GM18526 (cell line): ENCODE measurements at regions not wholly inside any gene's neighbourhood (a gene's known extent, or its start where the extent isn't known, plus 50 kb on each side); places are given as distances from the start of the nearest gene placed in this dataset.

Experiments
- POLR2A ChIP-seq: IDR thresholded peaks from 3 replicates; pipeline ENCODE4 v1.6.1; 2011; ENCODE audit not compliant: insufficient read length; ENCODE audit errors: extremely low read depth

DNA sequence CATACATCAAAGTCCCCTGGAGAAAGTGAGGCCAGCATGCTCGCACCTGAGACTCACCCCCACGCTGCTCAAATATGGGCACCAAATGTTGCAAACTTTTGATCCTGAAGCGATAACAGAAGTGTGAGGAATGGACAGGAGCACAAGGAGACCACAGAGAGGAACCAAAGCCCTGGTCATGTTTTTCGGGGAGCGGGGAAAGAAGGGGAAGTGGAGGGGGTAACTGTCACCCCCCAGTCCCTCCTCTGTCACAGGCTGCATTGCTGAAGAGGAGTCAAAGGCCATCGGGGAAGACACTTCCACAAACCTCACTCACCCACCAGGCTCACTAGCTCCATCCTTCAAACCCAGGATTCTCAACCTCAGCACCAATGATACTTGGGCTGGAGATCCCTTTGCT lies 182.4 kb downstream of the UACA start:
- no peak for TF ChIP-seq POLR2A

DNA sequence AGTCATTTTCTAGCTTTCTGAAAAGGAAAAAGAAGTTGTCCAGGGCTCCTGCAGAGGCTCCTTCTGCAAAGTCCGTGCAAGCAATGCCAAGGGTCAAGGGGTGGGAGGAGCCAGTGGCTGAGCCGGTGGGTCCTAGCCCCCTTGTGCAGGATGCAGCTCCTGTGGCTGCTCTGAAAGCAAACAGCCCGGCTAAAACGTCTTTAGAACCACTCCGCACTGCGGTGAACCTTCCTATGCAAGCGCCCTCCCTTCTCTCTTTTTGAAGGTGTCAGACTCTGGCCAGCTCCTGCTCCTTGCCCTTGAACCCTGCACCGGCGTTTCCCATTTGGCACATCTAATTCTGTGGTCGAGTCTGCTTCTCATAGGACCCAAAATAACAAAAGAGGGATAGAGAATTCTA lies 183.1 kb downstream of the UACA start:
- TF ChIP-seq POLR2A: no peak

DNA sequence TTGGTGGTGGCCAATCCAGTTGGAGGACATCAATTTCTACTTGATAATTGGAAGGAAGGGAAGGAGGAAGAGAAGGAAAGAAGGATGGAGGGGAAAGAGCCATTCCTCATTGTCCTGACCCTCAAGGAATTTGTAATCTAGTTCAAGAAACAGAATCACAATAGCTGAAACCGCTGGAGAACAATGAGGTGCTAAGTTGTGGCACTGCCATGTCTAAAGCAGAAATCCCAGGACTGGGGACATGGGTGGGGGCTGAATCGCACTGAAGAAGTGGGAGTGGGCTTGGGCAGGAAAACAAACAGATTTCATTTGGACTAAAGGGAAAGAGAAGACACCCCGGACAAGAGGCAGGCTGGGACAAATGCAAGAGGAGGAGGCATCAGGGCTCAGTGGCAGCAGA lies 183.6 kb downstream of the UACA start:
- TF ChIP-seq POLR2A: no peak

DNA sequence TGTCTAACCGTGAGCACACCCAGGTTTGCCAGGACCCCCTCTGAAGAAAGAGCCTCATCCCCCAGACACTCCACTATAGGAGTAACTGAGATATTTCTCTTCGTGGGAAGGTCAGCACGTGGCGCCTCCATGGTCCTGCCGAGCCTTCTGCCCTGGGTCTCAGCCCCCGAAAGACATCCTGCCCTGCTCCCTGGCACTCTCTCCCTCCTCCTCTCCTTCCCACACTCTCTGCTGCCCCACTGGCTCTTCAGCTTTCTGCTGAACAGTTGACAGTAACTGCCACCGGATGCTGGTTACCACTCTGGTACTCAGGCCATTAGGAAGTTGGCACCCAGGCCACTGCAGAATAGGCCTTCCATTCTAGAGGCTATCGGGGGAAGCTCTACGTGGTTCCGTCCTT lies 185.2 kb downstream of the UACA start:
- no peak for TF ChIP-seq POLR2A

DNA sequence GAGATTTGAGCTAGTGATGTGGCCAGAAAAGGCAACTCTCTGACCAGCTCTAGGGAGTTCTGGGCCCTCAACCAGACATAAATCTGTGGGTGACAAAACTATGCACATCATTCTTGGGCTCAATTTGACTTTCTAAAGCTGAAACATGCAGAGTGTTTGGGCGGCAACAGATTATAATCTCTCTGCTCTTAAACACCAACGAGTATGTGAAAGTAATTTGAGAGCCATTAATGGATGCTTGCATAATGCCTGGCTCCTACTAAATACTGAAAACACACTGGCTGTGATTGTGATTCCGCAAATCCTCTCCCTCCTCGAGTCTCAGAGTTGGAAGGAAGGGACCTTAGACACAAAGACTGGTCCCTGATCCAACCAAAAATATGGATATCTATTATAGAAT lies 186.7 kb downstream of the UACA start:
- TF ChIP-seq POLR2A: no peak

DNA sequence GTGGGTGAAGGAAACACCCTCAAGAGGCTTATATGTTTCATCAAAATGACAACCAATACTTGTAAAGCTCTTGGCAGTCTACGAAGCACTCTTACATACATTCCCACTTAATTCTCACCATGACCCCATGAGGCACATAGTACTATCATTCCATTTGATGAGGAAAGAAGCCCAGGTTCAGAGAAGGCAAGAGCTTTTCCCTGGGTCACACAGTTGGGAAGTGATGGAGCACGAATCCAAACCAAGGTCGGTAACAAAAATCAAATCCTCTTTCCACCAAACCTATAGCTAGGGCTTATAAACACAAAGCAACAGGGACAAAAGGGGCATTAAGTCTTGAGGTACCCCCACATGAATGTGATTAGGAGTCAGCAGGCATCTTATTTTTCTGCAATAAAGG lies 187.1 kb downstream of the UACA start:
- no peak for TF ChIP-seq POLR2A

DNA sequence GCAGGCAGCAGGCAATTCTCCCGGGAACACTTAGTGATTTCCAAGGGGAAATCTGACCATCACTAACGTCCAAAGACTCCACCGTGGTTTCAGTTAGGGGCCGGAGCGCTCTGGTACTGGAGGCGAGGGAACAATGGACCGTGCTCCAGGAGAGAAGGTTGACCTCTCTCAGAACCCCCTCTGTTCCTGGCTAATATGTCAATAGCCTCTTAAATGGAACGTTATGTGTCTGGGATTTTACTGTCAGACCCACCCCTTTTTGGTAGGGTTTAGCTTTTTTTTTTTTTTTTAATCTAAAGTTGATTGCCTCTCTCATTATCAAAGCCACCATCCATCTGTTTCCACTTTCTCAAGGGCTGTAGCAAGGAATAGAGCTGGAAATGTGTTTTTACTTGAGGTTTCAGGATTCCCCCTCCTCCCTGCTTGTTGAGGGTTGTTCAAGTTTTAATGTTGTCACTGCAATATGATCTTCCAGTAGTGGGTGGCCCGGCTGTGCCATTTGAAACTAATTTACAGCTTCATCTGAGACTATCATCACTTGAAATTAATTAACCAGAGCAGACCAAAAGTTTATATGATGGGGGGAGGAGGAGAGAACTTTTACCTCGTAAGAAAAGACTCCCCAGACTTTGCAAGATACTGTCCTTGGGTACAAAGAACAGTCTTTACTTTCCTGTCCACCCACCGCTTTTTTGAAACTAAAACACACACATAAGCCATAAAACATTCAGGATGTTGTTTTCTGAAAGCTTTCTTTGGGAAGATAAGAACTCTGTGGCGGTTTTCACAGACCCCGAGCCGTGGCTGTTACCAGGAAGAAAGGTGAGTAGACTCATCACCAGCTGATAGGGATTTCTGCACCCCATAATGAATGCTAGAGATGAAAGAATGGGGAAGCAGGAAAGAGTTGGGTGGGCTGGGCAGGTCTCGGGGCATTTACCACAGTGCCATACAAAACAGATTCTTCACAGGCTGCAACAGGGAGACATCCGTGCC lies 187.8 kb downstream of the UACA start:
- TF ChIP-seq POLR2A: no peak

DNA sequence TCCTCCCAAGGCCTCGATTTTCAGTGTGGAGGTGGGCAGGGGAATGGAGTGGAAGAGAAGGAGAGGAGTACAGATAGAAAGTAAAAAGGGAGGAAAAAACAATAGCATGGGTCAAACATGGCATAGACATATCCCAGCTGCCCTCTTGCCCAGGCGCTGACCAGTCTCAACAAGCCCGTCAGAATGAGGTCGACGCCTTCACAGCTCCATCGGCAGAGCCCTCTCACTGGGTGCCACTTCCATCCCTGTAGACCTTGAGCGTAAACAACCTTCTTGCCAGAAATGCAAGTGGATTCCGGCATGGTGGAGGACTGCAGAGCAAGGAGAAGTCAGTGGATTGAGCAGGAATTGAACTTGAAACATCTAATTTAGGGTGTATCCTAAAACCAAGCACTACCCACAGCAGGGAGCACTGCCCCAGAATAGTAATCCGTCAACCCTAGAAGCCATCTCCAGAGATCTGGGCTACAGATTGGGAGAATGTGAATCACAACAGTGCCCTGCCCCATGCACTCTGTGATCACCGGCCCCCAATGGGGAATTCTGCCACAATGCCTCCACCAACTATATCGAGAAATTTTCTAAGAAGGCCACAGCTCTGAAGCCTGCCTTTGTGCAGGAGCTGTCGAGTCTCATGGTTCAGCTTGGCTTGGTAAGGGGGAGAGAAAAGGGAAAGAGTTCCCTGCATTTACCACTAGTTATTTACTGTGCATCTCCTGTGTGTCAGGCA lies 190.1 kb downstream of the UACA start:
- no peak for TF ChIP-seq POLR2A

DNA sequence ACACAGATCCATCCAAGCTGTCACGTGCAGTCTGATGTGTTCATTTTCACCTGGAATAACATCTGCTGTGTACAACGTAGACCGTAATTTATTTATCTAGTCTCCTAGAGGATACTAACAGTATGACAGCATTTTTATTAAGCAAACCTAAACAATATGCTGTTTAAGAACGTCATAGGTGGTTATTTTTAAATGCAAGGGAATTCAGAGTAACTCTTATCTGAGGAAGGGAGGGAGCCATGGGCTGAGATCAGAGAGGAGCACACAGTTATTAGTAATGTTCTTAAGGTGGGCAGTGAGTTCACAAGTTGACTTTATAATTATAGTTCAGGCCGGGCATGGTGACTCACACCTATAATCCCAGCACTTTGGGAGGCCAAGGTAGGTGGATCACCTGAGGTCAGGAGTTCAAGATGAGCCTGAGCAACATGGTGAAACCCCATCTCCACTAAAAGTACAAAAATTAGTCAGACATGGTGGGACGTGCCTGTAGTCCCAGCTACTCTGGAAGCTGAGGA lies 193.6 kb downstream of the UACA start:
- no peak for TF ChIP-seq POLR2A

DNA sequence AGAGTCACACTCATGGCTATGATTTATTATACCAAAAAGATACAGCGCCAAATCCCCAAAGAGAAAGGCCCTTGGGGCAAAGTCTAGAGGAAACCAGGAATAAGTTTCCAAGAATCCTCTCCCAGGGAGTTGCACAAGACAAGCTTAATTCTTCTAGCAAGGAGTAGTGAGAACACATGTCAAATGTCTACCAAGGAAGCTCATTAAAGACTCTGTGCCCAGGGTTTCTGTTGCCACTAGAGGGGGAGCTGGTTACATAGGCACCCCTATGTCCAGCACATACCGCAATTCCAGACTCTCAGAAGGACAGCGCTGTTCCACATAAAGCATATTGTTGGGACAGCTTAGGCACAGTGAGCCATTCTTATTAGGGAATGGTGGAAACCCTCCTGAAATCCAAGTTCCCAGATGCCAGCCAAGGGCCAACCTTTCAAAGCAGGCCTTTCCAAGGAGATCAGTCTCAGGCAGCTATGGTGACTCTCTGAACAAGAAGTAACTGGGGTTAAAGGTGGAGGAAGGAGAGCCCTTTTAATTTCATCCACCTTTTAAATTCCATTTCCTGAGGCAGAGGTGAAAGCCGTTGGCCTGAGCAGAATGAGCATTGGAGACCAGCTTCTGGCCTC lies 194.2 kb downstream of the UACA start:
- no peak for TF ChIP-seq POLR2A

DNA sequence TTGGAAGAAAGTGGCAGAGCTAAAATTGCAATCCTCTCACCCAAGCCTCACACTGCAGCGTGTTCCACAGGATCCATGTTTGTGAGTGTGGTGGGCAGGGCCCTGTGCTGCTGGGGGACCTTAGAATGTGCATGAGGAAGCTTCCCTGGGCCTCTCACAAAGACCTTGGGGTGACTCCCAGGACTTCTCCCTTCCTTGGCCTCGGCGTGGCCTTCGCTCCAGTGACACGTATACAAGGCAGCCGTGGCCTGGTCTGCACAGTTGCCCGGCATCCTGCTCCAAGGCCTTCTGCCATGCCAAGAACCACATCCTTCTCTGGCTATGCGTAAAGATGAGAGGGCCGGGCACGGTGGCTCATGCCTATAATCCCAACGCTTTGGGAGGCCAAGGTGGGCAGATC lies 196.4 kb downstream of the UACA start:
- TF ChIP-seq POLR2A: no peak

DNA sequence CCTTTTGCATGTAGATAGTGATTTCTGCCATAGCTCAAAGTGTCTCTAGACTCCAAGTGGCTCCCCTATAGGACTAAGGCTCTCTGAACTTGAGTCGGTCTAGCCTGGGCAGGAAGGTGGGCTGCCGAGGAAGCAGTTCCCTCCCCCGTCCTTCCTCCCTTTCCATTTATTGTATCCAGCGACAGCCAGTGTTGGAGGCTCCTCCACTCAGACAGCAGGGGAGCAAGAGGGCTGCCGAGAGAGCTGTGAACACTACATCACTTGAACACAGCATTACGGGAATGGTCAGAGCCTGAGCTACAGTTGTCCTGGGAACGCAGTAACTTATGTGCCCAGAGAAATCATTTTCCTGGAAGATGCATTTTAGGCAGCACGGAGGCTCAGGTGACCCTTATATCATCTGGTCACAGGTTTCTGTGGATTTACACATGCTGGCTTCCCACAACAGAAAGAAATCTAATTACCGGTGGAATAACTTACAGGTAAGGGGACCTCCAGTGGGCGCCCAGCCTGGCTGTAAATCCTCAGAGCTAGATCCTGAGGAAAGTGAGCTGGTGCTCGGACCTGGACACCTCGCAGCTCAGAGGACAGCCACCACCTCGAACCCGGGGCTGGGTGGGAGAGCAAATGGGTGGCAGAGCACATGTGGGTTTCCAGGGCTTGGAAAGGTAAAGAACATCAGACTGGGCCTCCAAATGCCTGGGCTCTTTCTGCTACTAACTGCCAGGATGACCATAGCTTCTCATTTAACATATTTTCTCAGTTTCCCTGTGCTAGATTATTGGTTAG lies 197.1 kb downstream of the UACA start:
- TF ChIP-seq POLR2A: no peak

DNA sequence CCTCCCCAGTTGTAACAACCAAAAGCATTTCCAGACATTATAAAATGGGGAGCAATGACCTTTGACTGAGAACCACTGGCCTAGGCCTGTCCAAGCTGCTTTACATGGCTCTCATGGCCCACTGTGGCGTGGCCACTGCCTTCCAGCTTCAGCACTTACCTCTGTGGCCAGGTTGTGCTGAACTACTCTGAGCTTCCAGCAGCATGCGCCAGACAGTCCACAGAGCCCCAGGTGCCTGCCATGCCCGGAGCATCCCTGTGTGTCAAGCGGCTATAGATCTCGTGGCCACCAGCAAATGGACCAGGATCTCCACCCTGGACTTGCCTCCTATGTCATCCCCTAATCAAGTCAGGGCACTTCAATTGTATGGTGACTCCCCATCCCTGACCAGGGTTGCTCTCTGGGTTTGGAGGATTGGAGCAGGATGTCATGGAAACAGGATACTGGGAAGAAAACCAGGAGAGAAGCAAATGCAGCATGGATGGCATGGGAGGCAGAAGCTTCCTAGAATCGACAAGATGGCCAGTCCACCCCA lies 199.7 kb downstream of the UACA start:
- no peak for TF ChIP-seq POLR2A

DNA sequence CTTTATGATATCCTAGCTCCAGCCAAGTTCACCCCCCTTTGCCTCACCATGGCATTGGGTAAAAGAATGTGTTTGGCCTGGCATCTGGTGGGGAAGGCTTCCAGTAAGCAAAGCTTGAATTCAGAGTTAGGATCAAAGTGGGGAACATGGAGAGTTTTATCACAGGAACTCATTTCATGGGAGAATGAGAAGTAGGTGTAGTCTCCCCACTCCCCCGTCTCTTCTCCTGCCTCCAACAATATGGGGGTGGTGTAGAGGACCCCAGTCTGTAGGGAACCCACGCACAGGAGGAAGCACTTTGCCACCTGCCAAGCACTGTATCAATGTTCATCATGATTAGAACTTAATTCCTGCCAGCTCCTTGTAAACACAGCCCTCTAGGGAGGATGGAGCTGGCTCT lies 200.5 kb downstream of the UACA start:
- TF ChIP-seq POLR2A: no peak

DNA sequence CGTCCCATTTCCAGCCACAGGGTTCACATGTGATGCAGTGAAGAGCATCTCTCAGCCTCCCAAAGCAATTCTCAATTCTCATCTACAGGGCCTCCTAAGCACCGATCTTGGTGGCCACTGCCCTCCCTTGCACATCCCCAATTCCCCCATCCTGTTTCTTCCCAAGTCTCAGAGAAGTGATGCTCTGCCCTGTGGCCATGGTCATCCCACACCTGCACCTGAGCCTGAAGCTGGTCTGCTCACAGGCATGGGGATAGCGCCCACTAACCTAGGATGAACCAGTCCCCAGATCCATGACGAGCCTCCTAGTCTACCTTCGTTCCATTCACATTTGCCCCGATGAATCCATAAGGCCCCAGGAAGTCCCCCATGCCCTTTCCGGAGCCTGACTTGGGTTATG lies 201.5 kb downstream of the UACA start:
- no peak for TF ChIP-seq POLR2A
